HG03521 (cell line): ENCODE measurements at regions not wholly inside any gene's neighbourhood (a gene's known extent, or its start where the extent isn't known, plus 50 kb on each side); places are given as distances from the start of the nearest gene placed in this dataset.
A peak's percentile ranks its signal among the peaks of the same experiment; 100 is the strongest.

Experiments
- ATAC-seq: cut with Tn5 transposase; IDR thresholded peaks from one replicate; pipeline ENCODE4 v1.9.1; 2021; ENCODE audit warnings: mild to moderate bottlenecking, moderate library complexity; ENCODE audit not compliant: unreplicated experiment

DNA sequence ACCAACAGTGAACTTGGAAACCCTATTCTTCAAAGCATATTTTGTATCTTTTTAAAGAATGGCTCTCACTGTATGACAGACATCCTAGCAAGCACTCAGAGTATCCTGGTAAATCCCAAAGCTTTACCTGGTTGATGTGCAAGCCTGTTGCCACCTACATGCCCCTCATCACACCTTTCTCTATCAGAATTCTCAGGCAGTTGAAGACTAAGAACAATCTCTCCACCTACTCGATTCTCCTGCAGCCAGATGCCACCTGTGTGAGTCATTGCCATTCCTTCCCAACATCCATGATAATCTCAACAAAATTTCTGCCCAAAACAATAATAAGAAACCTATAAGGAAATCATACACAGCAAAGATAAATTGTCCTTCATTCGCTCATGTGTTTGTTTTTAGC, 659.8 kb downstream of the BCL11A start:
- ATAC-seq: no peak

DNA sequence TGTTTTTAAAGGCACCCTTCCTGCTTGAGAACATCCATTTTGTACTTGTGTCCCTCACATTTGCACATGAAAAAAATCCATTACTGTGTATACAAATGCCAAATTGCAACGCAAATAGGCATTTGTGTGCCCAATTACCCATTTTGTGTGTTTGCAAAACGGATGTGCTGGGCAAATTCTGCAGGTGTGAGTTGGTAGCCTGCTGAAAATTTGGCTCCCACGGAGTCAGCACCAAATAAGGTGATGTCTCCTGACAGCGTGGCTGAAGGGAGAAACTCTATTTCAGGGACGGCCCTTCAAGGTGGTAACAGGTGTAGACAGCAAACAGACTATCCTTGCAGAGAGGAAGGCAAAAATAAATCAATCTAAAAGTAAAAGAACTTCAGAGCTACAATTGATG, 661.1 kb downstream of the BCL11A start:
- ATAC-seq: no peak

DNA sequence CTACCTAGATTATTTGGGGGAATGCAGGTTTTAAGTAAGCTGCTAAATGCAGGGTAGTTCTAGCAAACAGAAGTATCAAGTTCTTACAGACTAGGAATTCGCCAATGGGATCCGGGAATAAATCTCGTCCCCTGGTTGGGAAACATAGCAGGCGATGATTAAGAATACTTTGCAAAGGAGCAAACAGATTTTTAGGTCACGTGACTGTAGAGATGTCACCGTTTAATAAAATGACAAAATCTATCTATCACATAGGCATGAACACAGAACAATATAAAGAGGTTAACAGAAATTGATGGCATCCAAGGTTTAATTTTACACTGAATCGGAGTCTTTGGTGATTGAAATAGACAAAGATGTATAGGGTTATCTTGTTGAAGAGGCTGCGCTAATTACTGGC, 664.1 kb downstream of the BCL11A start:
- no peak for ATAC-seq

DNA sequence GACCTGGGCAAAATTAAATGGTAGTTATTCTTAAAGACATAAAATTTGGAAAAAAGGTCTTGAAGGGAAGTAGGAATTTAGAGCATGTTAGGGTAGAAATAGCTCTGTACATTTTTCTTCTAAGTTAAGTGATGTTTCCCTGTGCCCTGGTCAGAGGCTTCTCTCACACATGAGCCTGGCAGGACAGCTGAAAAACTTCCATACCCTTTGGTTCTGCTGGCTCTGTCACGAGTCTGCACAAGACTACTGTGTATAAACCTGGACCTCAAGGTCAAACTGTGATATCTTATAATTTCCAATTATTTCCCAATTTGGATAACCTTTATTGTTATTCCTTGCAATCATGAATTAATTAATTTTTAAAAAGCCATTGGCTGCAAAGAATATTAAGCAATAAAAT, 664.7 kb downstream of the BCL11A start:
- ATAC-seq: no peak

DNA sequence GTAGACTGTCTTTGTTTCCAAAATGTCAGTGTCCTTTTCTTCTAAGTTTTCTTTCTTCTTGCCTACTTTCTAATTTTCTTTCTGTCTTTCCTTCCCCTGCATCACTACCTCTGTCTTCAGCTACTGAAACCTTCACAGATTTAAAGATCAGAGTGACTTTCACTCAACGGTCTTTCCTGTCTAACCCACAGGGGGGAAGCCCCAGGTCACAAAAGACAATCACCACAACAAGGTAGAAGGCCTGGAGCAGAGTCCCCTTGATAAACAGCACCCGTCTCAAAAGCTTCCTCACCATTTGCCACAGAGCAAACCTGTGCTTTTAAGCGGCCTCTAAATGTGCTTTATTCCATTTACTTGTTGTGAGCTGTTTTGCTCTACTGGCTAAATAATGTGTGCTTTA, 665.4 kb downstream of the BCL11A start:
- ATAC-seq: peak; percentile 94

DNA sequence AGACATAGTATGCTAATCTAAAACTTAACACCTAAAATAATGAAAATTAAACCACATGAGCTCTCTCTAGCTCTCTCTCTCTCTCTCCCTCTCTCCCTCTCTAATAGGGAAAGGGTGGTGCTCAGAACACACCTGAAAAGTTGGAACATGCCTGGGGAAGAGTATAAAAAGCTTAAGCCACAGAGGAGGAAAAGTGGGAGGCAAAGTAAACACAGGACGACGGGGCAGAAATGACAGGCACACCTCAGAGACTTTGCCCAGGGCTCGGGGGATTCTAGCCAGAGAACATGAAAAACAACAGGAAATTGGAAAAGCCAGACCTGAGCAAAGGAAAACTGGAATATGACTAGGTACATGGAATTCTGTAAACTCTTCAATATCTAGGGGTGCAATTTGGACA, 666.1 kb downstream of the BCL11A start:
- no peak for ATAC-seq

DNA sequence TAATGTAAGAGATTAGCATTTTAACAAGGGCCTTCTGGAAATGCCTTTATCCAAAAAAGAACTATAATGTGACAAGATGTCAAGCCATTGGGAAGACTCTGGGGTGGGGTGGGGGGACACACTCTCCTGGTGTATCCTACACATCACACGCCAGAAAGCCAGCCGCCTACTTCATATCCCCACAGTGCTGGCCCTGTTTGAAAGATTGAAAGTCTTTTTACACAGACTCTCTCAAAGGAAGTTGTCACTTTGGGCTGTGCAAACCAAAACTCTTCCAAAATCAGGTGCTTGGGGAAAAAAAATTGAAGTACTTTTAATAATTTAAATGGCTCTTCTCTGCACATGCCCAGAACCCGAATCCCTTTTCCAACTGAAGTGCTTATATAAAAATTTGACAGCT, 666.7 kb downstream of the BCL11A start:
- no peak for ATAC-seq

DNA sequence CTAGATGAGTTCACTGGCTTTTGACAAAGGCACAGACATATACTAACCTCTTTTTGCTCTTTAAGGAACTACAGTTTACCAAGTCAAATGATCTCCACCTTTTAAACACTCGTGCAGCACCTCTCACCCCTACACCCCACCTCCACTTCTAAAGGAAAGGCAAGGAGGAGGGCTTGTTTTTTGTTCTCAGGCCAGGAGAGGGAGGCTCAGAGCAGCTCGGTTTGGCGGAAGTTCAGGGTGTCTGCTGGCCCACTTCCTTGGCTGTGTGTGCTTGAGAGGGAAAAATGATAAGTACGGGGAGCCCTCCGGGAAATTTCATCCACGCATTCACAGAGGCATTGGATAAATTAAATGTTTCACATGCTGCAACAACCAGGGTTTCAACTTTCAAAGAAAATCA, 667.9 kb downstream of the BCL11A start:
- ATAC-seq: no peak

DNA sequence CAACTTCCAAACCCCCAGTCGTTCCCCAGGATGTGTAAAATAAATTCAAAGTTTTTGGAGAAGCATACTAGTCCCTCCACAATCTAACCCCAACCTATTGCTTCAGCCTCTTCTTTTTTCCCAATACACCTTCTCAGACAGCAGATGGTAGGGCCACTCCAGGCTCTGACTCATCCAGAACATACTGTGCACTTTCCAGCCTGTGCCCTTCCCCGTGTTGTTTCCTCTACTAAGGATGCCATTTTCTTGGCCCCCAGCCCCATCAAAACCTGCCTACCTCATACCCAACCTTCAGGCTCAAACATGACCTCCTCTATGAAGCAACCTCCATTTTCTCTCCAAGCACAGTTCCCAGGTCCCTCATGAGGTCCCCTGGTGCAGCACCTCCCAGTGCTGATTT, 669.3 kb downstream of the BCL11A start:
- no peak for ATAC-seq

DNA sequence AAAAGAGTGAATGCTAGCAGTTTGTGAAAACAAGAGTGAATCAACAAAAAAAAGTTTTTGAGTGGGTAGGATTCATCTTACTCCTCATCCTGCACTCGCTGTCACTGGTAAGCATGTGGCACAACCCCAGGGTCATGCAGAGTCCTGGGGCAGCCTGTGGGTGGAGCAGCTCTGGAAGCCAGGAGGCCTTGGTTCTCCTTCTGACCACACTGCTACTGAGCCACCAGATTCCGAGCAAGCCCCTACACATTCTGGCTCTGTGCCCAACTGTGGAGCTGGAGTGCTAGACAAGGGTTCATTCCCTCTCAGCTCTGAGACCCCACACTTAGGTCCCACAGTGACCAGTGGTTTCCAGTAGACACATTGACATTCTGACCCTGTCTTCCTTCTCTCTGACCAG, 670.6 kb downstream of the BCL11A start:
- no peak for ATAC-seq

DNA sequence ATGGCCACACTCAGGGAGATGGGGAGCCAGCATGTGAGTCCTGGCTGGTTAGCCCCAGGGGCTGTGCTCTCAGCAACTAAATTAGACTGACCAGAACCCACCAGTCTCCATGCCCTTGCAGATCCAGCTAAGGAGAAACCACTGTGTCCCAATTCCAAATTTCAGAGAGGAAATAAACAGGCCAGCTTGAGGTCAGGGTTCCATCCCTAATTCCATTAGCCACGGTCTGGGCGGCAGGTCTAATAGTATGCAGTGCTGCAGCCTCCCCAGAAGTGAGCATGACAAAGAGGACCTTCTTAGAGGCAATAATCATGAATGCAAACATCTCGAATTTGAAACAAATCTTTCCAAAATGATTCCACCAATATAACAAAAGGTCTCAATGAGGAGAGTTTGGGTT, 671.2 kb downstream of the BCL11A start:
- ATAC-seq: no peak

DNA sequence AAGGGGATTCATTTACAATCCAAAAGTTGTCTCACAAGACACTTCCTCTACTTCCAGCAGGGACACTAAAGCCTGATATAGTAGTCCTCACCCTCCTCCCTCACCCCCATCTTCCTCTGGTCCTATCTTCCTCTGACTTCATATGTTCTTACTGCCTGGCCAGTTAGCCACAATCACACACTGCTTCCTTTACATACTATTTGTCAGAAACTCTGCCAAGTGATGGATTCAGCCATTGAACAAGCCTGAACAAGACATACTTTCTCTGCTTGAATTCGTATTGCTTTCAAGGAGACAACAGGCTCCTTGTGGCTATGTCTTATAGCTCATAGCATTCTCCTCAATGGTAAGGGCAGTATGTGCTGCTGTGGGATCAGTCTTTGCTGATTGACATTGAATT, 672.2 kb downstream of the BCL11A start:
- no peak for ATAC-seq

DNA sequence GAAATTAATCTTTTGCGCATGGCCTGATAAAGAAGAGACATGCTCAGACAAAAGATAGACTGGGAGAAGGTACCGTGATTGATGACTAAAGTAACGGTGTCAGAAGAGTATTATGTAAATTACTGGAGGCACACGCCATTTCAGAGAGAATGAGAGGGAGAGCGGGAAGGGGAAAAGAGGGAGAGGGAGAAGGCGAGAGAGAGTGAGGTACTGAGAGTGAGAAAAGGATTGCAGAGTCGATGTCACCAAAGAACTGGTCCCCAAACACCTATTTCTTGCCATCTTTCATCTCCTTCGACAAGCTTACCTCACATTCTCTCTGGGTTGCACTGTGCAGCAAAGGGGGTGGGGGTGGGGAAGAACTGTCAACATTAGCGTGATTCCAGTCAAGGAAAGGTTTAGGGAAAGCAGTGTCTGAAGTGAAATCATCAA, 673.7 kb downstream of the BCL11A start:
- ATAC-seq: no peak

DNA sequence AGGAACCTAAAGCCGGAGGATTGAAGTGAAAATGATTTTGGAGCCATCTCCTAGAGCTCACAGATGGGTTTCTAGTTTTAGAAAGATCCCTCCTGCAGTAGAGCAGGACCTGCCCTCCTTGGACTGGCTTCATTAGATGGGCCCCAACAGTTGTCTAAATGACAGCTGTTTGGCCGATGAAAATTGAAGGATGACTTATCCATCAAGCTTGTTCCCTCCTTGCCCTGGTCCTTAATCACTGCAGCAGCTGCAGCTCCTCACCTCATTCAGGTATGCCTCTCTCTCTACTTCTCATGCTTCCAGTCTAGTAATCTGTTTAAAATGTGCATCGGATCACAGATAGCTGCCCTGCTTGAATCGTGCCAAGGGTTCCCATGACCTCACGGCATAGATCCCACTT, 677.6 kb downstream of the BCL11A start:
- ATAC-seq: no peak

DNA sequence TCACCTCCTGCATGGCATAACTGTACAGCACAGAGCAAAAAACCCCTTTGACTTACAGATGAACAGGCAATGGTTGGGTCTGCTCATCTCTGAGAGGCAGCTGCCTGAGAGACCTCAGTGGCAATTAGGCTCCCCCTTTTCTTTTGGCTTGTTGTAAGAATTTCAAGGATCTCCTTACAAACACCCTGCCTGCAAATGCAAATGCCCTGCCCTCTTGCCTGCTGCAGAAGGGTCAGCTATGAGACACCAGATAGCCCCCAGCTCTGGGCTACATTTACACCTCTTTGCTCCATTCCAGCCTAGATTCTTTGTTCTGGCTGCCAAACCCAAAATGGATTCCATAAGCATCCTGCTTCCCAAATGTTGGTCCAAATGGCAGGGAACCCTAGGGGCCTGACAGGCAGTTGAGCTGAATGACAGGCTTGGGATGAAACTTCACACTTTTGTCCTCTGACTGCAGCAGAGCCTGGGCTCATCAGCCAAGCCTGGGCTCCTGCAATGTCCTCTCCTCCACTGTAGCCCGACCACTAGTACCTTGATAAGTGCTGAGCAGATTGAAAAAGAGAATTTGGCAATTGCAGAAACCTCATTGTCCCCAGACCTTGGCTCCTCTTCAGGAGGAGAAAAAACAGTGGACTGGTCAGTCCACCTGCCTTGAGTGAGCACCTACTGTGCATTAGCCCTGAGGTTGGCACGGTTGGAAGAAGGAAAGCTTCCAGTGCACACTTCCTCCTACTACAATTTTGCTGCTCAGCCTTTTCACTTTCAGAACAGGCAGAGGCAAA, 678.3 kb downstream of the BCL11A start:
- ATAC-seq: no peak

DNA sequence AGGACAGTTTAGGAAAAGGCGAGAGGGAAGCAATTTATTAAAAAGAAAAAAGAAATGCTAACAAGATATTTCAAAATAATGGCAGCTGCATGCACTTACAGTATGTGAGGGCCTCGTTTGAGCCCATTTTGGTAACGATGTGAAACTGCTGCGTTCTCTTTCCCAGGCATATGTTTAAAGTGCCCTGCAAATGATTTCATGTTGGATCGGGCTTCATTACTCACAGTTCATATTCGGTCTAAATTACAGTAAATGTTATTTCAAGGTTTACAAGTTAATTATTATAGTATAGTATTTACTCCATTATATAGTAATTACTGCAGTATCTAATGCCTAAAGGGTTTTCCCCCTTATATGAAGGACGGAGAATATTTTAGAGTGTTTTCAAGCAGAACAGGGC, 679.1 kb downstream of the BCL11A start:
- no peak for ATAC-seq

DNA sequence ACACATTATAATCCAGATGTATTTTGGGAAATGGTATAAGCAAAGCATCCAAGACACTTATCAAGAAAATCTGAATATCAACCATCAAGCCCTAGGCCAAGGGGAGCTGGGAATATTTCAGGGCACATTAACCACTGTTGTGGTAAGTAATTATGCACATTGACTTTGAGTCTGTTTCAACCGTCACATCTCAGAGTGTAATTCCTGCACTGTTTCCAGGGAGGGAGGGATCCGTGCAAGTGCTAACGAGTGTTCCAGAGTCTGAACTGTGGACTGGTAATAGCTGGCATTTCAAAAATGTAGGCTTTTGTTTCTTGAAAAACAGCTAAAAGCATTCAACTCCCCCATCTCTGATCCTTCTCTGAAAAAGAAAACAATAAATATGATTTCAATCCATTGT, 681.6 kb downstream of the BCL11A start:
- no peak for ATAC-seq

DNA sequence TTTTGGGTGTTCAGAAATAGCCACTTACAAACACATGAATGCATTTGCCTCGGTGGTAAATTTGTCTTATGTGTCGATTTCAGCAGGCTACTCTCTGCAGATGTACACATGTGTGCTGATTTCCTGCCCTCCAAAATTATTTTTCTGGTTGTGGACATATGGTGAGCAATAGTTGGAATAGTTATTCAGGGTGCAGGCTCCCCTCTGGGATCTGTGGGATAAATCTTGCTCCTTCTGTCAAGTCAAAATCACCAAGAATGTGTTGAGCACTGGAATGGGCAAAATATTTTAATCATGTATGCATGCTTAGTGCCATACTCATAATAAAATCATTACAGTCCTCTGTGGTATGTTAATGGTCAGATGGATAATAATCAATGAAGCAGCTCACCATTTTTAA, 684.5 kb downstream of the BCL11A start:
- ATAC-seq: no peak

DNA sequence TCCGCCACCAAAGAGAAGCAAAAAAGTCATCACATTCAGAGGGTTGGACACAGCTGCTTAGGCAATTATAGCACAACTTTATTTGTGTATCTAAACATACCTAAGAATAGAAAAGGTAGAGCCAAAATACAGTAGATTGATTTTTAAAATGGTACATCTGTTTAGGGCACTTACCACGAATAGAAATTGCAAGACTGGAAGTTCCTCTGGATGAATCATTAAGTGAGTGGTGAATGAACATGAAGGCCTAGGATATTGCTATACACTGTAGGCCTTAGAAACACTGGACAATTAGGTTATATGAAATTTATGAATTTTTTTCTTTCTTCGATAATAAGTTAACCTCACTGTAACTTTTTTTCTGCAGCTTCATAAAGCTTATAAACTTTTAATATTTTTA, 687.0 kb downstream of the BCL11A start:
- ATAC-seq: no peak

DNA sequence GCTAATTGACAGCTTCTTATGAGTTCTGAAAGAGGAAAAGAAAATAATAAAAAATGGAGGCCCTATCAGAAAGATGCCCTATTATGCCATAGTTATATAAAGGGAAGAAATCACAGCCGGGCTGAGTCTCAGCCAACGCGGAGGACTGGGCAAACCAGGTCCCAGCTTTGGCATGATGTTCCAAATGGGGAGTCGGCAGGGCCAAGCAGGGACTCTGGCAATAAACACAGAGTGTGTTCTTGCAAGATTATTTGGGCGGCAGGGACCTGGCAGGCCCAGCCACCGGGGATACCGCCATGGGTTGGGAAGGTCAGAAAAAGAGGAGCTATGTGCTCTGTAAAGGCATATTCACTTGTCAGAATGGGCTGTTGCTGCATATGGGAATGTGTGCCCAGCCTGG, 694.9 kb downstream of the BCL11A start:
- ATAC-seq: no peak

DNA sequence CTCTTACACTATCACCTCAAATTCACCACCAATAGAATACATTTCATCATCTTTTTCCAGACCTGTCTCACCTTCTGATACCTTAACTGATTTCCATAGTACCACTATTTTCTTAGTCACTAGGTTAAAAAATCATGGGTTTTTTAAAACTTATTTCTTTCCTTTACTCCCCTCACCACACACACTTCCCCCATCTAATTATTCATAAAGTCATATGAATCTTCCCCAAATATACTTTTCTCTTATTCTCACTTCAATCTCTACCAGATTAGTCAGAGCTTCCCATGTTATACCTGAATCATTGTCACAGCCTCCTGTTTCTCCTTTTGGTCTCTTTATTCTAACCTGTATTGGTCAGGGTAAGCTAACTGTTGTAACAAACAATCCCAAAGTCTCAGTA, 696.3 kb downstream of the BCL11A start:
- ATAC-seq: no peak

DNA sequence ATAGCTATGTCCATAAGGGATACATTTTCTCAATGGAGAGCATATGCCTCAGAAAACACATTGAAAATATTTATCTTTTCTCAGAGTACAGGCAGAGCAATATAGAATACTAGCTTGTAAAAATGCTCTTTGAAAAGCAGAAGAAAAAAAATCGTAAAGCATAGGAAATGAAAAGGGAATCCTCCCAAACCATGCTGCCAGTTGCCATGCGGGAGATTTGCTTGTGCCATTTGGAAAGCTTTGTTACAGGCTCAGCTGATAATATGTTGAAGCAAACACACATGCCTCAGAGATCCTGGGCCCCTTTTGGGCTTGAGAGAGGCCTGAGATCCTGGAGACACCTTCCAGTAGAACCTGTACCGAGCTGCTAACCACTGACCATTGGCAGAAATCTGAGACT, 697.1 kb downstream of the BCL11A start:
- ATAC-seq: no peak

DNA sequence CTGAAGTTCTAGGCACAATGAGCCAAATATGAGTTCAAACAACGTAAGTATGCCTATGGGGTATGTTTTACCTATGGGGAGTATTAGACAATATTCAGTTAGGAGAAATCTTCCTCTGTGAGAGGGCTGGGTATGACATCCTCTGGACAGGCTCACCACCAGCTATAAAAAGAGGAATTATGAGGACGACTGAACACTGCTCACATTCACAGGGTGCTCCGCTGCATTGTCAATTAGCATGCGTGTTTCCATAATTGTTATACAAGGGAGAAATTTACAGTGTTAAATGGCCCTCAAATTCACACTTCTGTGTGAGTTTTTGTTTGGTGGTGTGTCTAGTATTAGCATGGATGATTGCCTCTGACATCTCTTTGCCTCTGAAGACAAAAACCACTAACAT, 700.4 kb downstream of the BCL11A start:
- no peak for ATAC-seq
